PFSK-1 (cell line): ENCODE measurements at regions not wholly inside any gene's neighbourhood (a gene's known extent, or its start where the extent isn't known, plus 50 kb on each side); places are given as distances from the start of the nearest gene placed in this dataset.

Experiments used
- FOXP2 ChIP-seq: optimal IDR thresholded peaks from 2 replicates; pipeline ENCODE3; 2011; ENCODE audit warnings: borderline replicate concordance, control low read depth, inconsistent platforms; ENCODE audit not compliant: insufficient read depth; ENCODE audit errors: extremely low read length, extremely low read depth
- POLR2AphosphoS5 ChIP-seq: IDR thresholded peaks from 2 replicates; pipeline ENCODE4 v1.6.1; 2012; ENCODE audit warnings: low read depth, mild to moderate bottlenecking, control low read depth, low read length, moderate library complexity
- SIN3A ChIP-seq: IDR thresholded peaks from 2 replicates; pipeline ENCODE4 v1.6.1; 2012; ENCODE audit warnings: mild to moderate bottlenecking, low read length, moderate library complexity, borderline replicate concordance; ENCODE audit not compliant: insufficient read depth
- TAF1 ChIP-seq: IDR thresholded peaks from 2 replicates; pipeline ENCODE4 v1.6.1; 2012; ENCODE audit warnings: low read length, control low read depth, borderline replicate concordance; ENCODE audit not compliant: insufficient read depth
- TF ChIP-seq, protein P1 (sequence below), 2 experiments: IDR thresholded peaks; 2 replicates each; pipeline versions ENCODE4 v1.6.1 to v1.8.0; 2011 to 2012; ENCODE audit warnings: low read depth in 2 of 2, low read length in 2 of 2, control low read depth in 1 of 2, inconsistent platforms in 1 of 2, mild to moderate bottlenecking in 1 of 2, moderate library complexity in 1 of 2; ENCODE audit not compliant: insufficient read depth in 1 of 2

DNA sequence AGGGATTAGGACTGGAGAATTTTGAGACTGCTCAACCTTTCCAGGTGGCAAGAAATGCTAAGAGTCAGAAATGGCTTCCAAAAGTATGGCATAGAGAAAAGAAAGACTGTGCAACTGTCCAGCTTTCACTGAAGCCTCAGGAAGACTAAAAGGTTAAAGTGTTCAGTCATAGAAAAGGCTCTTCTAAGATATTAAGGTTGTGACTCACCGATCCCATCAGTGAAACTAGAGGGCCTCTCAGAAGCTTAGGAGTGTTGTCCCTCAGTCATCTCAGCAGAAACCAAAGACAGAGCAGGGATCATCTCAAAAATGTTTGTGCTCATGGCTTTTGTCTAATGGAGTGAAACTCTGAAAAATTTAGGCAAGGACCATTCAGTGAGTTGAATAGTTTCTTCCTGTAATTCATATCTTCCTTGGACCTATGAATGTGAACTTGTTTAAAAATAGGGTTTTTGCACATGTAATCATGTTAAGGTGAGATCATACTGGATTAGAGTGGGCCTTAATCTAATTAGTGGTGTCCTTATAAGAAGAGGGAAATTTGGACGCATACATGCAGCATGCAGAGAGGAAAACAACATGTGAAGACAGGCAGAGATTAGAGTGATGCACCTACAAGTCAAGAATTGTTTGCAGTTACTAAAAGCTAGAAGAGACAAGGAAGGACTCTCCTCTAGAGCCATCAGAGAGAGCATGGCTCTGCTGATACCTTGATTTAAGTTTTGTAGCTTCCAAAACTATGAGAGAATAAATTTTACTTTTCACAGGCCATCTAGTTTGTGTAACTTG is 71.3 kb downstream of the RPE65 start:
- TF ChIP-seq POLR2AphosphoS5: no peak
- TF ChIP-seq, protein P1, sequence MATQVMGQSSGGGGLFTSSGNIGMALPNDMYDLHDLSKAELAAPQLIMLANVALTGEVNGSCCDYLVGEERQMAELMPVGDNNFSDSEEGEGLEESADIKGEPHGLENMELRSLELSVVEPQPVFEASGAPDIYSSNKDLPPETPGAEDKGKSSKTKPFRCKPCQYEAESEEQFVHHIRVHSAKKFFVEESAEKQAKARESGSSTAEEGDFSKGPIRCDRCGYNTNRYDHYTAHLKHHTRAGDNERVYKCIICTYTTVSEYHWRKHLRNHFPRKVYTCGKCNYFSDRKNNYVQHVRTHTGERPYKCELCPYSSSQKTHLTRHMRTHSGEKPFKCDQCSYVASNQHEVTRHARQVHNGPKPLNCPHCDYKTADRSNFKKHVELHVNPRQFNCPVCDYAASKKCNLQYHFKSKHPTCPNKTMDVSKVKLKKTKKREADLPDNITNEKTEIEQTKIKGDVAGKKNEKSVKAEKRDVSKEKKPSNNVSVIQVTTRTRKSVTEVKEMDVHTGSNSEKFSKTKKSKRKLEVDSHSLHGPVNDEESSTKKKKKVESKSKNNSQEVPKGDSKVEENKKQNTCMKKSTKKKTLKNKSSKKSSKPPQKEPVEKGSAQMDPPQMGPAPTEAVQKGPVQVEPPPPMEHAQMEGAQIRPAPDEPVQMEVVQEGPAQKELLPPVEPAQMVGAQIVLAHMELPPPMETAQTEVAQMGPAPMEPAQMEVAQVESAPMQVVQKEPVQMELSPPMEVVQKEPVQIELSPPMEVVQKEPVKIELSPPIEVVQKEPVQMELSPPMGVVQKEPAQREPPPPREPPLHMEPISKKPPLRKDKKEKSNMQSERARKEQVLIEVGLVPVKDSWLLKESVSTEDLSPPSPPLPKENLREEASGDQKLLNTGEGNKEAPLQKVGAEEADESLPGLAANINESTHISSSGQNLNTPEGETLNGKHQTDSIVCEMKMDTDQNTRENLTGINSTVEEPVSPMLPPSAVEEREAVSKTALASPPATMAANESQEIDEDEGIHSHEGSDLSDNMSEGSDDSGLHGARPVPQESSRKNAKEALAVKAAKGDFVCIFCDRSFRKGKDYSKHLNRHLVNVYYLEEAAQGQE (IDR thresholded peaks at IDR 0.05; ENCODE audit: insufficient read depth in 1 of 2, low read depth in 2 of 2, low read length in 2 of 2): no peak

DNA sequence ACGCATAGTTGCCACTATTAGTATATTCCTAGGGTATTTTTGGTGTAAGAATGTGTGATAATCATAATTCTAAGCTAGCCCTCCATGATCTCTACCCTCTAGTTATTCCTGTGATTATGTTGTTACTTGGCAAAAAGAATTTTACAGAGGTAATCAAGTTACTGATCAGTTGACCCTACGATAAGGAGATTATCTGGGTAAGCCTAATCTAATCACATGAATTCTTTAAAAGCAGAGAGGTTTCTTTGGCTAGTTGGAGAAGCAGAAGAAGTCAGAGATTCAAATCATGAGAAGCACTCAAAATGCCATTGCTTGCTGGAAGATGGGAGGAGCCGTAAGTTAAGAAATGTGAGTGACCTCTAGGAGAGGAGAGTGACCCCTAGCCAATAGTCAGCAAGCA is 72.7 kb downstream of the RPE65 start:
- TF ChIP-seq, protein P1 (IDR thresholded peaks at IDR 0.05; ENCODE audit: insufficient read depth in 1 of 2, low read depth in 2 of 2, low read length in 2 of 2): no peak
- TF ChIP-seq TAF1: no peak
- TF ChIP-seq SIN3A: no peak
- no peak for TF ChIP-seq POLR2AphosphoS5
- TF ChIP-seq FOXP2: no peak

DNA sequence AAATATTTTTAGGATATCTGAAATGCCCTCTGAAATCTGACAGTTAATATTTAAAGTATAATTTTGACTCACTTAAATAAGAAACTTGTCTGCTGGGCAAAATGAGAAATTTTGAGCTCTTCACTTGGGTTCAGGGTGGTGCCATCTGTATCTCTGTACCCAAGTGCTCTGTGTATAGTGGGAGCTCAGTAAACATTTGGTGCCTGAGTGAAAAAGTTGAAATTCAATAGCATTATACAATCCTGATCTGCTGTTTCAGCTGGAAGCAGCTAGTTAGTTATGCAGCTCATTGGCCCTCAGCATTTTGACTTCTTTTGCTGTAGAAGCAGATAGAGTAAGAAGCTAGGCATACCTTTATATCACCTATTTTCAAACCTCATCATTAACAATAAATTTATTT is 73.3 kb downstream of the RPE65 start:
- TF ChIP-seq SIN3A (no peak), TAF1 (no peak), POLR2AphosphoS5 (no peak), FOXP2 (no peak)
- TF ChIP-seq, protein P1 (IDR thresholded peaks at IDR 0.05; ENCODE audit: insufficient read depth in 1 of 2, low read depth in 2 of 2, low read length in 2 of 2): no peak

DNA sequence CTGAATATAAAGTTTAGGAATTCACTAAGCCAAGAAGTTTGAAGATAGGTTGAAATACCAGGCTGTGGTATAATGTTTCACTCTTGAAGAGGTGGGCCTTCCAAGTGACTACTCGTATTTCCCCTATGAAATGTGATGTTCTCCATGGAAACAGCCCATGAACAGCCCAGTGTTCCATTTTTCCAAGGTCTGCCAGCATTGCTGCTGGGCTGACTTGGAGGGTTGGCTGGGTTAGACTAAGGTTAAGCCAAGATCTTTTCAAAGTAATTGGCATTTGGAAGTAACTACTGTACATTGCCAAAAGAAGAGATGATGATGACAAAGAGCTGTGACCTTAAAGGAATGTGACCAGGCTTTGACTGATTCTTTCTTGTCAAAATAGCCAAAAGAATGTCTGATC is 73.8 kb downstream of the RPE65 start:
- no peak for TF ChIP-seq TAF1
- no peak for TF ChIP-seq SIN3A

DNA sequence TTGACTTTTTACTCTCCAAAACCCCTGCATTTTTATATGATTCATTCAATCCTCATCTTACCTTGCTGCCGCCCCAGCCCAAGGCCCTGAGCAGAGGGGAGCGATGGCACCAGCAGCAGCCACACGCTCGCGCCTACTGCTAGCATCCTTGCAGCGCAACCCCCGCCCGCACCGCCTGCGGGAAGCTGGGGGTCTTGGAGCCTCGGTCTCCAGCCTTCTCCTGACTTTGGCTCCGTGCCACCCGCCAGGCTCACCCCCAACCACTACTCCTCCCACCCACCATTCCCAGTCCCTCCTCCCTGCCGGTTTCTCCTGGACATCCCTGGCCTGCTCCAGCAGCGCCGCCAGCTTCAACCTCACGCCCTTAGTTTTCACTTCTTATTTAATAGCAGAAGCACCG is 76.6 kb downstream of the RPE65 start:
- TF ChIP-seq, protein P1 (IDR thresholded peaks at IDR 0.05; ENCODE audit: insufficient read depth in 1 of 2, low read depth in 2 of 2, low read length in 2 of 2): no peak
- TF ChIP-seq TAF1 (no peak), SIN3A (no peak), POLR2AphosphoS5 (no peak), FOXP2 (no peak)
